B cell (primary cell): ENCODE measurements at regions not wholly inside any gene's neighbourhood (a gene's known extent, or its start where the extent isn't known, plus 50 kb on each side); places are given as distances from the start of the nearest gene placed in this dataset.

Source experiments
- CTCF ChIP-seq: fragments of 200-600 bp; IDR thresholded peaks from one replicate; pipeline ENCODE4 v1.8.0; 2022; ENCODE audit warnings: antibody characterized with exemption, mild to moderate bottlenecking
- EZH2 ChIP-seq: IDR thresholded peaks from 2 replicates; pipeline ENCODE4 v1.6.1; 2012; ENCODE audit warnings: borderline replicate concordance, low read depth, mild to moderate bottlenecking, moderate library complexity, low read length; ENCODE audit not compliant: insufficient read depth, poor library complexity, severe bottlenecking

GRCh38 chr17:72353502-72353901 lies 232.7 kb downstream of the SOX9 start:
- TF ChIP-seq CTCF = no peak
- no peak for TF ChIP-seq EZH2
